HEK293 (cell line): ENCODE measurements at regions not wholly inside any gene's neighbourhood (a gene's known extent, or its start where the extent isn't known, plus 50 kb on each side); places are given as distances from the start of the nearest gene placed in this dataset.

Experiments used
- CTCF ChIA-PET: fragments of 350-600 bp; formaldehyde crosslinking; extraction: SDS; loops from one replicate; lab custom pipeline; 2021; ENCODE audit warnings: antibody characterized with exemption; lab: Yijun Ruan, JAX
- POLR2A ChIA-PET: fragments of 300-600 bp; formaldehyde crosslinking; extraction: SDS; loops from one replicate; lab custom pipeline; 2020; ENCODE audit warnings: antibody characterized with exemption, inconsistent platforms; lab: Yijun Ruan, JAX
- H3K27ac ChIP-seq: fragments of 200-500 bp; sonication (Bioruptor generic); 2 replicates; pipeline ENCODE4 v1.5.1; 2014; ENCODE audit warnings: low read depth, low read length, control low read depth, inconsistent platforms; ENCODE audit errors: extremely low read depth
- H3K36me3 ChIP-seq, 2 experiments: fragments of 200-500 bp in 1 of 2; sonication (Bioruptor generic) in 1 of 2; 1 replicate in 1 of 2; 2 replicates in 1 of 2; pipeline ENCODE4 v1.5.1; 2014 to 2017; ENCODE audit warnings: inconsistent platforms in 2 of 2, low read length in 2 of 2; ENCODE audit not compliant: control insufficient read depth in 2 of 2, insufficient read depth in 1 of 2
- H3K4me1 ChIP-seq: fragments of 200-500 bp; sonication (Bioruptor generic); 2 replicates; pipeline ENCODE4 v1.5.1; 2014; ENCODE audit warnings: mild to moderate bottlenecking, low read length, inconsistent platforms; ENCODE audit not compliant: control insufficient read depth, insufficient read depth
- H3K4me3 ChIP-seq: 2 replicates; pipeline ENCODE4 v1.5.1; 2011; ENCODE audit warnings: low read depth, mild to moderate bottlenecking, control low read depth, low read length, moderate library complexity
- H3K9me3 ChIP-seq: fragments of 200-500 bp; sonication (Bioruptor generic); 2 replicates; pipeline ENCODE4 v1.5.1; 2014; ENCODE audit warnings: low read depth, low read length, inconsistent platforms; ENCODE audit not compliant: control insufficient read depth, insufficient read depth
- EGR2 ChIP-seq: fragments of 450-650 bp; formaldehyde crosslinking; IDR thresholded peaks from 2 replicates; pipeline ENCODE4 v1.5.1; 2016; ENCODE audit warnings: low read depth, missing biosample characterization, missing genetic modification characterization
- KLF9 ChIP-seq: fragments of 450-650 bp; formaldehyde crosslinking; IDR thresholded peaks from 2 replicates; pipeline ENCODE4 v1.5.1; 2016; ENCODE audit warnings: missing biosample characterization, missing genetic modification characterization, low read depth
- RBAK ChIP-seq: fragments of 450-650 bp; formaldehyde crosslinking; IDR thresholded peaks from 2 replicates; pipeline ENCODE4 v1.5.1; 2016; ENCODE audit warnings: missing biosample characterization, missing genetic modification characterization
- SCRT1 ChIP-seq: fragments of 450-650 bp; formaldehyde crosslinking; IDR thresholded peaks from 2 replicates; pipeline ENCODE4 v1.5.1; 2016; ENCODE audit warnings: missing biosample characterization, missing genetic modification characterization, borderline replicate concordance
- SCRT2 ChIP-seq: fragments of 450-650 bp; formaldehyde crosslinking; IDR thresholded peaks from 2 replicates; pipeline ENCODE4 v1.5.1; 2016; ENCODE audit warnings: missing biosample characterization, missing genetic modification characterization
- ZNF157 ChIP-seq: fragments of 450-650 bp; formaldehyde crosslinking; IDR thresholded peaks from 2 replicates; pipeline ENCODE4 v1.5.1; 2016; ENCODE audit warnings: missing biosample characterization, missing genetic modification characterization
- ZNF2 ChIP-seq: fragments of 450-650 bp; formaldehyde crosslinking; IDR thresholded peaks from 2 replicates; pipeline ENCODE4 v1.5.1; 2016; ENCODE audit warnings: missing biosample characterization, missing genetic modification characterization
- ZNF223 ChIP-seq: fragments of 450-650 bp; formaldehyde crosslinking; IDR thresholded peaks from 2 replicates; pipeline ENCODE4 v1.5.1; 2016; ENCODE audit warnings: missing biosample characterization, missing genetic modification characterization
- ZNF248 ChIP-seq: fragments of 450-650 bp; formaldehyde crosslinking; IDR thresholded peaks from 2 replicates; pipeline ENCODE4 v1.5.1; 2017; ENCODE audit warnings: missing biosample characterization, missing genetic modification characterization
- ZNF274 ChIP-seq, 2 experiments: fragments of 200-500 bp in 1 of 2; fragments of 450-650 bp in 1 of 2; sonication (Bioruptor generic) in 1 of 2; formaldehyde crosslinking in 1 of 2; IDR thresholded peaks; 2 replicates each; pipeline versions ENCODE4 v1.5.1 to v1.6.1; 2014 to 2016; ENCODE audit warnings: borderline replicate concordance in 1 of 2, inconsistent platforms in 1 of 2, low read length in 1 of 2, missing biosample characterization in 1 of 2, missing genetic modification characterization in 1 of 2
- ZNF335 ChIP-seq: fragments of 450-650 bp; formaldehyde crosslinking; conservative IDR thresholded peaks from 2 replicates; pipeline ENCODE4 v1.5.1; 2016; ENCODE audit warnings: missing biosample characterization, missing genetic modification characterization
- ZNF391 ChIP-seq: fragments of 450-650 bp; formaldehyde crosslinking; IDR thresholded peaks from 2 replicates; pipeline ENCODE4 v1.5.1; 2016; ENCODE audit warnings: low read depth, missing biosample characterization, missing genetic modification characterization, borderline replicate concordance
- ZNF404 ChIP-seq: fragments of 450-650 bp; formaldehyde crosslinking; IDR thresholded peaks from 2 replicates; pipeline ENCODE4 v1.5.1; 2017; ENCODE audit warnings: missing biosample characterization, missing genetic modification characterization
- ZNF416 ChIP-seq: fragments of 450-650 bp; formaldehyde crosslinking; IDR thresholded peaks from 2 replicates; pipeline ENCODE4 v1.5.1; 2016; ENCODE audit warnings: missing biosample characterization, missing genetic modification characterization
- ZNF473 ChIP-seq: fragments of 450-650 bp; formaldehyde crosslinking; IDR thresholded peaks from 2 replicates; pipeline ENCODE4 v1.5.1; 2017; ENCODE audit warnings: missing biosample characterization, missing genetic modification characterization
- ZNF514 ChIP-seq: fragments of 450-650 bp; formaldehyde crosslinking; IDR thresholded peaks from 2 replicates; pipeline ENCODE4 v1.5.1; 2016; ENCODE audit warnings: missing biosample characterization, missing genetic modification characterization
- ZNF626 ChIP-seq: fragments of 450-650 bp; sonication (Bioruptor Pico); formaldehyde crosslinking; IDR thresholded peaks from 2 replicates; pipeline ENCODE4 v1.5.1; 2018; ENCODE audit warnings: missing biosample characterization, missing genetic modification characterization, inconsistent platforms
- ZNF660 ChIP-seq: fragments of 450-650 bp; IDR thresholded peaks from 2 replicates; pipeline ENCODE4 v1.5.1; 2018; ENCODE audit warnings: missing biosample characterization, mild to moderate bottlenecking, missing genetic modification characterization
- ZNF776 ChIP-seq: fragments of 450-650 bp; formaldehyde crosslinking; IDR thresholded peaks from 2 replicates; pipeline ENCODE4 v1.5.0; 2017; ENCODE audit warnings: missing biosample characterization, missing genetic modification characterization, borderline replicate concordance
- ZSCAN30 ChIP-seq: fragments of 450-650 bp; IDR thresholded peaks from 2 replicates; pipeline ENCODE4 v1.5.1; 2018; ENCODE audit warnings: missing biosample characterization, mild to moderate bottlenecking, missing genetic modification characterization, moderate library complexity
- TF ChIP-seq, protein P1 (sequence below): fragments of 450-650 bp; formaldehyde crosslinking; IDR thresholded peaks from 2 replicates; pipeline ENCODE4 v1.5.0; 2017; ENCODE audit warnings: missing biosample characterization, missing genetic modification characterization, borderline replicate concordance

DNA sequence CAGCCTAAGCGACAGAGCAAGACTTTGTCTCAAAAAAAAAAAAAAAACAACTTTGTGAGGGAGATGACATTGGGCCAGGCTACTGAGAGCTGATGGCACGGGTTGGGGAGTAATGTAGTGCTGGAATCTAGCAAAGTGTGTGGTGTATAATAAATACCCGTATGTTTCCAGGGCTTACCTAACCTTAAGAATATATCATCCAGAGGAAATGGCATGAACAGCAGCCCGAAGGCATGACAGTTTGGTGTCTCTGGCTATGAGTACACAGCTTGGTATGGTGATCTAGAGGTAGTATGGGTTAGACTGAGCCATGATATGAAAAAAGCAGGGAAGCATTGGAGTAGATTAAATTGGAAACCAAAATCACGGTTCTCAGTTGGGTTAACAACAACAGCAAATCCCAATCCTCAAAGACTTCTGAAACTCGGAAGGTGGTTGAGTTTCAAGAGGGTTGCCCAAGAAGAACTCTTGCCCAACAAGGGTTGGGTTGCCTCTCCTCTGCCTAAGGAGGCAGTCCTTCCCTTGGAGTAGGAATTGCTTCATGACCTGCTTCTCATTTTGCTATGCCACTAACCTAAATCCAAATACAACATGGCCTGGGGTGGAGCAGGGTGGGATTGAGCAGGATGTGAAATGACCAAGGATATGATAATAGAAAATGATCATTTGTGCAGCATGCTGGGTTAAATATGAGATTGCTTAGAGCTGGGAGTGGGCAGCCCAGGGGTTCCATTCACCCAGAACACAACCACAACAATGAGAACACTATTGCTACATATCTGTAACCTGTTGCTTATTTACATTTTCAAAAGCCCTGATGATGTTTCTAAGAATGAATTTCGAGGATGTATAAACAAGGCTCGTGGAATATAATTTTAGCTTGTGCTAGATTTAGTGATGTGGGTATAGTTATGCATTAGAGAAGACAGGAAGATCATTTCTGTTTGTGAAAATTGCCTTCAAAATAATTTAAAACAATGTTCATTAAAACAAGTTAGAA is 64.6 kb upstream of the ZFR start:
- no peaks in the 10 kb centered on the region for H3K36me3 ChIP-seq
- H3K27ac ChIP-seq, result no peak overlapping the region
- POLR2A ChIA-PET, result no interaction called here
- peaks cover 12% of the 10 kb centered on the region for H3K4me1 ChIP-seq
- no peak overlapping the region for H3K4me3 ChIP-seq
- TF ChIP-seq SCRT1 (peak; percentile 53; the same call in 1 of the 2 replicates), ZNF776 (tag by site-specific recombination) (no peak), ZNF248 (no peak), SCRT2 (tag by site-specific recombination) (peak; percentile 80; the same call in 1 of the 2 replicates)
- TF ChIP-seq, all 188 proteins: peak for 2
- CTCF ChIA-PET, result no interaction called here
- H3K9me3 ChIP-seq, result no peaks in the 10 kb centered on the region

DNA sequence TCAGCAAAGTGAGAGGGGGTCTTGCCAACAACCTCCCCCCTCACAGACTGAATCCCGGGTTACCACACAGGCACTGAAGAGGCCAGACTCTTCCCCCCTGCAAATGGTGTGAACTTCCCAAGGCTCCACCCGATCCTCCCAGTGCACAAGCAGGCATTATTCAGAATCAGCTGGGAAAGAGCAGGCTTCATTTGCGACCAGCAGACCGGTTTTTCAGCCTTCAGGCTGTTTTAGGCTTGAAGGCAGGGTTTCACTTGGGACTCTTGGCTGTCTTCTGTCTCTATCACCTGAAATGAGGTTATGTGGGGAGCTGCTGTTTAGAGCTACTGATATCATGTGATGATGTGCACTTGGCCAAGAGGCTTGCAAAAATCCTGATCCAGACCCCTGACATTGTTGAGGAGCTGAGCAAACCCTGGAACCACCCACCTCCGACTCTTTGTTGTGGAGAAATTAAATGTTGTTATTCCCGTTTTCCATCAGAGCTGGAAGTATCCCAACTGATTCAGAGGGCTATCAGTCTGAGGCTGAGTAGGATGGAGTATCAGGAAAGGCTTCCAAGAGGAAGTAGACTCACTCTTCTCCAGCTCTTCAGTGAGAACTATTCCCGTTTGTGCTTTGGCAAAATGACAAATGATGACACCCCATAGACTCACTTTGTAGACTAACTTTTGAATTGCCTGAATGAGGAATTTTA is 63.3 kb upstream of the ZFR start:
- ChIA-PET POLR2A (no interaction called here), CTCF (no interaction called here)
- H3K4me1 ChIP-seq, result peaks cover 12% of the 10 kb centered on the region
- no peaks in the 10 kb centered on the region for H3K36me3 ChIP-seq
- TF ChIP-seq ZNF274 (IDR thresholded peaks at IDR 0.05; ENCODE audit: low read length), result no peak
- no peak for TF ChIP-seq ZNF274 (tag by site-specific recombination; IDR thresholded peaks at IDR 0.05; ENCODE audit: borderline replicate concordance)
- no peak for TF ChIP-seq KLF9 (tag by site-specific recombination)
- no peak for TF ChIP-seq ZNF514 (tag by site-specific recombination)
- no peak for TF ChIP-seq ZNF157 (tag by site-specific recombination)
- no peak for TF ChIP-seq EGR2 (tag by site-specific recombination)
- no peak for TF ChIP-seq ZNF223 (tag by site-specific recombination)
- no peak for TF ChIP-seq ZNF404 (tag by site-specific recombination)
- TF ChIP-seq ZNF335 (tag by site-specific recombination), result 0 out of 2 replicates have a peak, but pooled peaks have one; percentile 26
- TF ChIP-seq ZNF660 (tag by site-specific recombination), result peak; percentile 86
- TF ChIP-seq, protein P1, sequence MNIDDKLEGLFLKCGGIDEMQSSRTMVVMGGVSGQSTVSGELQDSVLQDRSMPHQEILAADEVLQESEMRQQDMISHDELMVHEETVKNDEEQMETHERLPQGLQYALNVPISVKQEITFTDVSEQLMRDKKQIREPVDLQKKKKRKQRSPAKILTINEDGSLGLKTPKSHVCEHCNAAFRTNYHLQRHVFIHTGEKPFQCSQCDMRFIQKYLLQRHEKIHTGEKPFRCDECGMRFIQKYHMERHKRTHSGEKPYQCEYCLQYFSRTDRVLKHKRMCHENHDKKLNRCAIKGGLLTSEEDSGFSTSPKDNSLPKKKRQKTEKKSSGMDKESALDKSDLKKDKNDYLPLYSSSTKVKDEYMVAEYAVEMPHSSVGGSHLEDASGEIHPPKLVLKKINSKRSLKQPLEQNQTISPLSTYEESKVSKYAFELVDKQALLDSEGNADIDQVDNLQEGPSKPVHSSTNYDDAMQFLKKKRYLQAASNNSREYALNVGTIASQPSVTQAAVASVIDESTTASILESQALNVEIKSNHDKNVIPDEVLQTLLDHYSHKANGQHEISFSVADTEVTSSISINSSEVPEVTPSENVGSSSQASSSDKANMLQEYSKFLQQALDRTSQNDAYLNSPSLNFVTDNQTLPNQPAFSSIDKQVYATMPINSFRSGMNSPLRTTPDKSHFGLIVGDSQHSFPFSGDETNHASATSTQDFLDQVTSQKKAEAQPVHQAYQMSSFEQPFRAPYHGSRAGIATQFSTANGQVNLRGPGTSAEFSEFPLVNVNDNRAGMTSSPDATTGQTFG (tag by site-specific recombination), result no peak
- TF ChIP-seq ZNF473 (tag by site-specific recombination), result no peak
- no peak for TF ChIP-seq ZNF391
- TF ChIP-seq ZSCAN30 (tag by site-specific recombination), result no peak
- TF ChIP-seq ZNF2, result no peak
- TF ChIP-seq ZNF626 (tag by site-specific recombination), result no peak
- TF ChIP-seq RBAK (tag by site-specific recombination), result no peak
- no peak for TF ChIP-seq ZNF416
- H3K27ac ChIP-seq, result no peak overlapping the region
- no peaks in the 10 kb centered on the region for H3K9me3 ChIP-seq
- H3K4me3 ChIP-seq, result no peak overlapping the region
